MM.1S (cell line): ENCODE measurements at regions not wholly inside any gene's neighbourhood (a gene's known extent, or its start where the extent isn't known, plus 50 kb on each side); places are given as distances from the start of the nearest gene placed in this dataset.

Experiments
- CTCF ChIP-seq: fragments of 300-600 bp; sonication (generic); IDR thresholded peaks from 2 replicates; pipeline ENCODE4 v1.5.1; 2016; ENCODE audit warnings: antibody characterized with exemption, low read length, mixed read lengths
- EZH2 ChIP-seq: fragments of 300-600 bp; sonication (generic); optimal IDR thresholded peaks from 2 replicates; pipeline ENCODE3; 2017; ENCODE audit warnings: low read depth, mild to moderate bottlenecking, antibody characterized with exemption, low read length, mixed read lengths

- no peak for TF ChIP-seq EZH2
- no peak for TF ChIP-seq CTCF
These were observed 150.2 kb upstream of the CBLB start for GRCh38 chr3:106018929-106019550.
